ENCODE measurements at regions not wholly inside any gene's neighbourhood (a gene's known extent, or its start where the extent isn't known, plus 50 kb on each side); places are given as distances from the start of the nearest gene placed in this dataset.

DNA sequence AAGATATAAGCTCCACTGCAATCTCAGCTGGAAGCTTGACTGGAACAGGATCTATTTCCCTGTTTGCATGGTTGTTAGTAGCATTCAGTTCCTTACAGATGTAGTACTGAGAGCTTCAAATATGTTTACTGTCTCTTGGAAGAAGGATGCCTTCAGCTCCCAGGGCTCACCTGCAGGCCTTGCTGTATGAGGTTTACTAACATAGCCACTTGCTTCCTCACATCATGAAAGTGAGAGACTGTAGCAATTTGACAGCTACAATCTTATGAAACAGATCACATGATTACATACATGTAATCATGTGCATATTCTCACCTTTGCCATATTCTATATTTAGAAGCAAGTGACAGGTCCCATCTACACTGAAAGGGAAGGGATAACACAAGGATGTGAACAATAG, 458.1 kb upstream of the PCDH20 start:
- no peak for ATAC-seq (ENCODE audit: low FRiP score)
- no peak for DNase-seq (ENCODE audit: low spot score)
- TF ChIP-seq, protein P1, sequence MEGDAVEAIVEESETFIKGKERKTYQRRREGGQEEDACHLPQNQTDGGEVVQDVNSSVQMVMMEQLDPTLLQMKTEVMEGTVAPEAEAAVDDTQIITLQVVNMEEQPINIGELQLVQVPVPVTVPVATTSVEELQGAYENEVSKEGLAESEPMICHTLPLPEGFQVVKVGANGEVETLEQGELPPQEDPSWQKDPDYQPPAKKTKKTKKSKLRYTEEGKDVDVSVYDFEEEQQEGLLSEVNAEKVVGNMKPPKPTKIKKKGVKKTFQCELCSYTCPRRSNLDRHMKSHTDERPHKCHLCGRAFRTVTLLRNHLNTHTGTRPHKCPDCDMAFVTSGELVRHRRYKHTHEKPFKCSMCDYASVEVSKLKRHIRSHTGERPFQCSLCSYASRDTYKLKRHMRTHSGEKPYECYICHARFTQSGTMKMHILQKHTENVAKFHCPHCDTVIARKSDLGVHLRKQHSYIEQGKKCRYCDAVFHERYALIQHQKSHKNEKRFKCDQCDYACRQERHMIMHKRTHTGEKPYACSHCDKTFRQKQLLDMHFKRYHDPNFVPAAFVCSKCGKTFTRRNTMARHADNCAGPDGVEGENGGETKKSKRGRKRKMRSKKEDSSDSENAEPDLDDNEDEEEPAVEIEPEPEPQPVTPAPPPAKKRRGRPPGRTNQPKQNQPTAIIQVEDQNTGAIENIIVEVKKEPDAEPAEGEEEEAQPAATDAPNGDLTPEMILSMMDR (IDR thresholded peaks at IDR 0.05): no peak

DNA sequence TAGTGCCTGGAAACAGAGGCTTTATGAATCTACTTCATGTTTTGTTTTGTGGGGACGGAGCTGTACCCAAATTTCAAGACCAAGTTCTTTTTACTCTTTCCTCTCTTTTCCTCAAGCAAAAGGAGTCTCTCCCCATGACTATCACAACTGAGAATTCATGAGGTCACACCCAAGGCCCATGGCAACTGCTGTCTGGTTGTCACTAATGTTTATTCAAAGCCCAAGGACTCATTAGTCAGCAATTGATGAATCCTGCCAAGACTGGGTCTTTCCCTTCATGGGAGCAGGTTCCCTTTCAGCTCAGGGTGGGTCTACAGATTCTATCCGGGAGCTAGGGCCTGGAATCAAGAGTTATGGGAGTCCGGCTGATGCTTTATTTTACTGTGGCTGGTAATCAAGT, 441.5 kb upstream of the PCDH20 start:
- DNase-seq (ENCODE audit: low spot score) (no peak), ATAC-seq (ENCODE audit: low FRiP score) (no peak)
- TF ChIP-seq, protein P1 (IDR thresholded peaks at IDR 0.05): no peak

GRCh38 chr13:61852116-61852619, 436.5 kb upstream of the PCDH20 start:
- no peak for ATAC-seq (ENCODE audit: low FRiP score)
- TF ChIP-seq, protein P1 (IDR thresholded peaks at IDR 0.05): no peak
- no peak for DNase-seq (ENCODE audit: low spot score)

- DNase-seq (ENCODE audit: low spot score) (no peak), ATAC-seq (ENCODE audit: low FRiP score) (no peak)
- TF ChIP-seq, protein P1 (IDR thresholded peaks at IDR 0.05): no peak
Observed at GRCh38 chr13:61850794-61851193, 435.1 kb upstream of the PCDH20 start.

DNA sequence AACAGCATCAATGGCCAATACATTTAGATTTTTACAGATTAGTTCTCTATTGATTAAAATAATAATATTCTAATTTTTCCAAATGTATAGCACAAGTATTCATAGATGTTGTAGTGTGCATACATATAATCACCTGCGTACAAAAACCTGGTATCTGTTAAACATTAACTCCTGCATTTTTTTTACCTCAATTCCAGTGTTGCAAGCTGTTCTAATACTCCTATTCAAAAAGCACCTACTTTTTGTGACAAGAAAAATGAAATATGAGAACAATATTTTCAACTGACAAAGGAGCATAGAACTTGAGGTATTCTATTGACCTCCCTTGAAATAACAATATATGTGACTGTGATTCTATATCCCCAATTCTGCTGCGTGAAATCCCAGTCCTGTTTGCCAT, 422.9 kb upstream of the PCDH20 start:
- ATAC-seq (ENCODE audit: low FRiP score) (no peak), DNase-seq (ENCODE audit: low spot score) (no peak)
- TF ChIP-seq, protein P1 (IDR thresholded peaks at IDR 0.05): no peak

- DNase-seq (ENCODE audit: low spot score) (no peak), ATAC-seq (ENCODE audit: low FRiP score) (no peak)
- TF ChIP-seq, protein P1 (IDR thresholded peaks at IDR 0.05): no peak
Observed at GRCh38 chr13:61833228-61833627, 417.6 kb upstream of the PCDH20 start.

DNA sequence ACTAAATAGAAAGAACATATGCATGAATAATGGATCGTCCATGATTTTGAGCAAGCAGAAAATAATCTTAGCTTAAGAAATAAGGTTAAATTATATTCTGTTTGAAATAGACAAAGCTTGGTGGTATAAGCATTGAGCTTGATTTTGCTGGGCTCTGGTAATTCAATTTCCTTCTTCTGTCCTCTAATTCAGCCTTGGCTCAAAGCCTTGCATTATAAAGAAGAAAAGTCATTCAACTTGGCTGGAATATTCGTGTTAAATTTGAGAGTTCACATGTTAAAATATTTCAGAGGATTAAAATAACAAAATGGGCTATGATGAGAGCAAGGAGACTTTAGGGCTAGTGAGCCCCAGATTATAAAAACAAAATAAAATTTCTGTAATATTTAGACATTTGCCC, 415.4 kb upstream of the PCDH20 start:
- TF ChIP-seq, protein P1 (IDR thresholded peaks at IDR 0.05): no peak
- DNase-seq (ENCODE audit: low spot score): no peak

More for the DNA sequence above, 415.4 kb upstream of the PCDH20 start:
- no peak for ATAC-seq (ENCODE audit: low FRiP score)

Data from omental fat pad (tissue), 3 donors.